ENCODE measurements at regions not wholly inside any gene's neighbourhood (a gene's known extent, or its start where the extent isn't known, plus 50 kb on each side); places are given as distances from the start of the nearest gene placed in this dataset.
A peak's percentile ranks its signal among the peaks of the same experiment; 100 is the strongest.

DNA sequence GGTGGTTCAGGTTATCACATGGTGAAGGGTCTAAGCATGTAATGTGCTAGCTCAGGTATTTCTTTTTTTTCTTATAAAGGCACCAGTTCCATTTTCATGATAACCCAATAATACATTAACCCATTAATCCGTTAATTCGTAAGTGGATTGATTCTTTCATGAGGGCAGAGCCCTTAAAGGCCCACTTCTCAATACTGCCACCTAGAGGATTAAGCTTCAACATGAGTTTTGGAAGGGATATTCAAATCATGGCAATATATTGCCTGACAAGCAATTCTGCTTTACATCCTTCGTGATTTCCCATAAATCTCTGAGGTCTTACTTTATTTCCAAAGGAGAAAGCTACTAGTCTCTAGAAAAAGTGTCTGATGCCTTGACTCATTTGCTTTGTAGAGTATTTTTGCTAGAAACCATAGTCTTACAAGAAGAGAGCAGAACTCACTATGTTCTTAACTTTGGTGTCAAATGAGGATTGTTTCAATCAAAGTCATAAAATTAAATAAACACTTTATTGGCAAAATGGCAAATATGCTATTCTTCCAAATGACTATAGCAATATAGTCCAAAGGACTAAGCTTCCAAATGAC, 271.3 kb downstream of the KCNS3 start:
- peak; percentile 58 for DNase-seq (ENCODE audit: low read depth)

- DNase-seq (ENCODE audit: low read depth), result no peak
These were observed 258.5 kb downstream of the KCNS3 start for GRCh38 chr2:18136881-18137475.

DNA sequence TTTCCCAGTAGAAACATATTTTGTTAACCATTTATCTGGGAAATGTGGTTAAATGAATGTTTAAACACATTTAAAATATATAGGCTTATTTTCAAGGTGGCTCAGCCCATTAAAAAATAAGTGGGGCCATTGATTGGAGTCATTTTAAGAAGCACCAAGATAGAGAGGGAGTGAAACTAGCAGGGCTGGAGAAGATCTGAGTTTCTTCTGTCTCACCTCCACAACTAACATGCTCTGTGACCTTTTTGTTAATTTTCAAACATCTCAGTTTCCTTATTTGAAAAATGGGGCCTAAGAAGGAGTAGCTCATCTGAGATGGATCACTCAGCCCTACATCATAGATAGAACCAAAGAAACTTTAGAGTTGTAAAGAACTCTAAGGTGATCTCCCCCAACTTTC, 254.8 kb downstream of the KCNS3 start:
- DNase-seq (ENCODE audit: low read depth), result no peak

DNA sequence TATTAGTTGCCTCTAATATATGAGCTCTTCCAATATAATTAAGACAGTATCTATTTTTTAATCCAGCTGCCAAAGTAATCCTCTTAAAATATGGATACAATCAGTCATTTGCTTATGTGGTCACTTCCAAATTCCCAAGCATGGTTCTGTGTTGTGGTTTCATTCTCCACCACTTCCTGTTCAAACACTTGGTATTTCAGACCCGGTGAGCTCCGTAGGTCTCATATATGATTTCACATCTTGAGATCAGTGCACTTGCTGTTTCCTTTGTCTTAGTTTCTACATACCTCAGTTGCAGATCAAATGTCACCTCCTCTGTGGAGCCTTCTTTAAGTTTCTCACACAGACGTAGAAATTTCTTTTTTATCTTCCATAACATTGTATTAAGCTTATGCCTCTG, 254.2 kb downstream of the KCNS3 start:
- peak; percentile 79 for DNase-seq (ENCODE audit: low read depth)

DNA sequence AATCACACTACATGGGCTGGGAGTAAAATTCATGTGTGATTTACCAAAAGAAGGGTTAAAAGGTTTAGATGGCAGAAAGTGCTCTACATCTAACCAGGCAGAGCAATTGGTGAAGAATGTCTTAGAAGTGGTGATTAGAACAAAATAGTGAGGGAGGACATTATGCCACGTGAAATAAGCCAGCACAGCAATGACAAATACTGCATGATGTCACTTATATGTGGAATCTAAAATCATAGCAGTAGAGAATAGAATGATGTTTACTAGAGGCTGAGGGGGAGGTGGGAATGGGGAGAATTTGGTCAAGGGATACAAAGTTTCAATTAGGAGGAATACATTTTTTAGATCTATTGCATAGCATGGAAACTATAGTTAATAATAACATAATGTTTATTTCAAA, 253.3 kb downstream of the KCNS3 start:
- DNase-seq (ENCODE audit: low read depth), result no peak

GRCh38 chr2:18129348-18129747, 250.9 kb downstream of the KCNS3 start:
- no peak for DNase-seq (ENCODE audit: low read depth)

- no peak for DNase-seq (ENCODE audit: low read depth)
These were observed 246.8 kb downstream of the KCNS3 start for GRCh38 chr2:18125303-18125702.

DNA sequence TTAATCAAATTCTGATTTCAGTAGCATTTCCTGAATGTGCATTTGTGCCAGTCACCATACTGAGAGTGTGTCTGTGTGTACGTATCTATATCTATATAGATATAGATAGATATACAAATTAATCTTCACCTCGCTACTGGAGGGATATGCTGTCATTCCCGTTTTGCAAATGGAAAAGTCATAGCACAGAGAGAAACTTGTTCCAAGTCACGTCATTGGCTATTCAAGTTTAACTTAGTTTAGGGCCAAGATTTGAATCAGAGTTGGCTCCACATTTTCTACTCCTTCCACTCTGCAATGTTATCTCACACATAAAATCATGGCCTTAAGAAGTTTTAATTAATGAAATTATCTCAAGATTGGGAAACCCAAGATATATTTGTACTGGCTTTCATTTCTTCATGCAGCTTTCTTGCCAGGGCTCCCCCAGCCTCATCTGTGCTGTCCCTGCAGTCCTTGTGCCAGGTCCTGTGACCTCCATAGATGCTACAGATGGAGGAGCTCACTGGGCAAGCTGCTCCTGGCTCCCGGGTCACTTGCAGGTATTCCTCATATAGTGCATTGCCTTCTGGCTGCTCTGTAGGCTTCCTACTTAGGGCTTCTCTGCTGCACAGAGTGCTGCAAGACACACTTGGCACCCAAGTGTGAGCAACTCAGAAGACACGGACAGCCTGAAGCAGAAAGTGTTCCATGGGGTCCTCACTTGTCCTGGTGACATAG, 245.8 kb downstream of the KCNS3 start:
- DNase-seq (ENCODE audit: low read depth), result no peak

- DNase-seq (ENCODE audit: low read depth), result no peak
These were observed 245.1 kb downstream of the KCNS3 start for GRCh38 chr2:18123577-18123976.

- no peak for DNase-seq (ENCODE audit: low read depth)
These were observed 244.7 kb downstream of the KCNS3 start for GRCh38 chr2:18123211-18123570.

DNA sequence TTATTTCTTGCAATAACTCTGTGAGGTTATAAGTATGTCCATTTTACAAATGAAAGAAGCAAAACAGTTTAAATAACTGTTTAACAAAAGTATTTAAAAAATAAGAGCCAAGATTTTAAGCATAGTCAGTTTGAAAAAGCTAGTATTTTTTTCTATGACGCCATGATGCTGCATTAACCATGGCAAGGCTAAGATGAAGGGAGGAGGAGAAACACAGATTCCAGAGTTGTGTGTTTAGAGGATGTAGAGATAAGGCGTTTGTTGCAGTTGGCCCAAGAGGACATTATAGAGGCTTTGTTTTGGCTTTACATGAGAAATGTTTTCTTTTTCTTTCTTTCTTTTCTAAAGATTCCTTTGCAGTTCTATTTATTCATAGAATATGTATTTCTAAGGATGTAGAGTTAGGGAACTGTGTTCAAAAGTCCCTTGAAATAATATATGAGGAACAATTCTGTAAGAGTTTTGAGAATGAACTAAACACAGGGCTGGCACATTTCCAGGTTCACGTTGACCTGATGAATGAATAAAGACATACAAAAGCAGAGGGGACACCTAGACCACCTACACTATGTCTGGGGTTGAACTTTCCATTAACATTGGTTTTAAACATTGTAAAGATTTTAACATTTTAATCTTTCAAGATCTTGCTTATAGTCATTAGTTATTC, 244.2 kb downstream of the KCNS3 start:
- DNase-seq (ENCODE audit: low read depth), result no peak

- peak; percentile 88 for DNase-seq (ENCODE audit: low read depth)
These were observed 241.4 kb downstream of the KCNS3 start for GRCh38 chr2:18119883-18120282.

- peak; percentile 25 for DNase-seq (ENCODE audit: low read depth)
These were observed 240.2 kb downstream of the KCNS3 start for GRCh38 chr2:18118703-18119102.

DNA sequence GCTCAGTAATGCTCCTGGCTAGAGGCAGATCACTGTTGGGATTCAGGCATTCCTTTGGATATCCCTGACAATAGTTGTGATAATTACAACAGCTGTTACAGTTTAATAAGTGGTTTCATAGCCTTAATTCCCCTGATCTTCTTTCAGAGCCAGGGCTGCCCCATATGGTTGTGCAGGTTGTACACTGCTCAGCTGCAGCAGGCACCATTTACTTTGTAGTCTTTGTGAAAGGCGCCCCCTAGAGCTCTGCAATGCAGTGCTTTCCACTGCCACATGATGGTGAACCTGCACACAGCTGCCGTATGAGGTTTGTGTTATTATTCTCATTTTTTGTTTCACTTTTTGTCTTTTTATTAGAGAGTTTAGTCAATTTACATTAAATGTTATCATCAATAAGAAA, 239.1 kb downstream of the KCNS3 start:
- peak; percentile 59 for DNase-seq (ENCODE audit: low read depth)

DNA sequence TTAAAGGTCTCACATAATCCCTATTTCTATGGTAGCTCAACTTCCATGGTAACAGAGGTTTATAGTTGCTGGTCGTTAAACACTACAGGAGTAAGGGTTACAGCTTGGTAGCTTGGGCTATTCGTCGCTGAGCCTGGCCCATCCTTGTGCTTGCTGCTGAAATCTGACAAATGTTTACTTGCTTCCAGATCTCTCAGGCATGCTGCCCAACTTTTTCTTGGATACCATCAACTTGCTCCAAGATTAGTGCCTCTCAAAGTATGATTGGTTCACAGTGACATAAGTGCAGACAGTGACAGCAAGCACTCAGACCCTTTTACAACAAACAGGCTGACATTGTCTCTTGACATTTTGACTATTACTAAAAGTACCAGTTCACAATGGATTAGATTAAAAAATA, 231.8 kb downstream of the KCNS3 start:
- no peak for DNase-seq (ENCODE audit: low read depth)

GRCh38 chr2:18106841-18107240, 228.4 kb downstream of the KCNS3 start:
- DNase-seq (ENCODE audit: low read depth), result no peak

GRCh38 chr2:18105929-18106328, 227.5 kb downstream of the KCNS3 start:
- DNase-seq (ENCODE audit: low read depth), result no peak

DNA sequence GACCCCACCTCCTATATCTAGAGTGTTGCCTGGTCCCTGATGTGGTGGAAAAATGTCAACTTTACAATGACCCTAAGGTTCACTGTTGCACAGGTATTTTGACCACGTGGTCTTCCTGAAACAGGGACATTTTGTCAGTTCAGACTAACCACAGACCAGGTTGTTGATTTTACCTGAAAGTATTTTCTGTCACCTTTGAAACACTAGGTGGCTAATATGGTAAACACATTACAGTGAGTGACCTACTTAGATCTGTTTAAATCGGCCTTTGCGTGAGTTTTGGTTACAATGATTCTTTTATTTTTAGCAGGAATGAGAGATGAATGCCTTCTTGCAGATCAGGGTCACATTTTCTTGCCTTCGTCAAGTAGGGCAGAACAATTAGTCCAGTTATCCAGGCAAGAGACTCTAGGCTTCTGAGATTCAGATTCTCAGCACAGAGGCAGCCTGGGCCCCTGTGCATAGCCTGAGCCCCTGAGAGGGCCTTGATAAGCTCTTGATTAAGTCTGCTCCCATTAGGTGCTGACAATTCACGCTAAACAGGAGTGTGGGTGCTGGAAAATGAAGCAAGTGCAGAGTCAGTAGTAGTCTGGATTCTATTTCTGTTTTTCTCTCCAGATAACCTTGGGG, 226.2 kb downstream of the KCNS3 start:
- DNase-seq (ENCODE audit: low read depth), result peak; percentile 19

- peak; percentile 35 for DNase-seq (ENCODE audit: low read depth)
These were observed 218.5 kb downstream of the KCNS3 start for GRCh38 chr2:18096836-18097405.

GRCh38 chr2:18094277-18094676, 215.8 kb downstream of the KCNS3 start:
- no peak for DNase-seq (ENCODE audit: low read depth)

DNA sequence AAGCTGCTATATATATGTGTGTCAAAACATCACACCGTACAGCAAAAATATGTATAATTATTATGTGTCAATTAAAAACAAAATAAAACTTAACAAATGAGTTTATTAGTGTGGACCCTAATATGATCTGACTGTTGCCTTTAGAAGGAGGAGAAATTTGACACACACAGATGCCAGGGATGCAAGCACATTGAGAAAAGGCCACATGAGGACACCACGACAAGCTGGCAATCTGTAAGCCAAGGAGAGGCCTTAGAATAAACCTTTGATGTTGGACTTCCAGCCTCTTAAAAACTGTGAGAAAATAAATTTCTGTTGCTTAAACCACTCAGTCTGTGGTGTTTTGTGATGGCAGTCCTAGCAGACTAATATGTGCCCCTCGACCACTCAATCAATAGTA, 214.7 kb downstream of the KCNS3 start:
- DNase-seq (ENCODE audit: low read depth), result no peak

- DNase-seq (ENCODE audit: low read depth), result no peak
These were observed 214.3 kb downstream of the KCNS3 start for GRCh38 chr2:18092760-18093159.

All from RPMI7951 (cell line).